Chondrocyte (in vitro differentiated cells): ENCODE measurements at regions not wholly inside any gene's neighbourhood (a gene's known extent, or its start where the extent isn't known, plus 50 kb on each side); places are given as distances from the start of the nearest gene placed in this dataset.
A peak's percentile ranks its signal among the peaks of the same experiment; 100 is the strongest.
"Not testable (repeated sequence)": the region's sequence is repeated elsewhere in the genome, so short reads cannot be mapped to it uniquely, and the experiment has no call there.

Experiments
- DNase-seq: peaks from one replicate; pipeline ENCODE4 v3.0.0; 2021; ENCODE audit warnings: mixed read lengths, low spot score
- H3K27ac Mint-ChIP-seq: one replicate; pipeline ENCODE4 v1.8.0; 2021; ENCODE audit warnings: mild to moderate bottlenecking, moderate library complexity, mixed read lengths; ENCODE audit not compliant: unreplicated experiment
- H3K27me3 Mint-ChIP-seq: 2 replicates; pipeline ENCODE4 v1.8.0; 2021; ENCODE audit warnings: low read depth, mixed read lengths
- H3K36me3 Mint-ChIP-seq: 2 replicates; pipeline ENCODE4 v1.8.0; 2021; ENCODE audit warnings: low read depth, mixed read lengths
- H3K4me1 Mint-ChIP-seq: 2 replicates; pipeline ENCODE4 v1.8.0; 2021; ENCODE audit warnings: low read depth, mild to moderate bottlenecking, mixed read lengths
- H3K4me3 Mint-ChIP-seq: one replicate; pipeline ENCODE4 v1.8.0; 2021; ENCODE audit warnings: mild to moderate bottlenecking, moderate library complexity, mixed read lengths; ENCODE audit not compliant: unreplicated experiment
- H3K9me3 Mint-ChIP-seq: 2 replicates; pipeline ENCODE4 v1.8.0; 2021; ENCODE audit warnings: low read depth, mixed read lengths
- CTCF ChIP-seq: fragments of 200-600 bp; sonication (generic); IDR thresholded peaks from 2 replicates; pipeline ENCODE4 v1.5.0; 2021; ENCODE audit warnings: antibody characterized with exemption, mild to moderate bottlenecking, moderate library complexity

GRCh38 chr14:45807178-45807899, 554.3 kb upstream of the MIS18BP1 start:
- peaks cover 15% of the 10 kb centered on the region for H3K4me1 Mint-ChIP-seq
- H3K27ac Mint-ChIP-seq, result no peak overlapping the region
- no peak for DNase-seq
- no peaks in the 10 kb centered on the region for H3K9me3 Mint-ChIP-seq
- no peaks in the 10 kb centered on the region for H3K36me3 Mint-ChIP-seq
- no peak overlapping the region for H3K4me3 Mint-ChIP-seq
- no peak for TF ChIP-seq CTCF
- peaks cover 13% of the 10 kb centered on the region for H3K27me3 Mint-ChIP-seq

- no peak overlapping the region for H3K4me3 Mint-ChIP-seq
- no peak overlapping the region for H3K27ac Mint-ChIP-seq
- H3K9me3 Mint-ChIP-seq, result no peaks in the 10 kb centered on the region
- no peaks in the 10 kb centered on the region for H3K36me3 Mint-ChIP-seq
- H3K4me1 Mint-ChIP-seq, result no peaks in the 10 kb centered on the region
- no peak for TF ChIP-seq CTCF
- H3K27me3 Mint-ChIP-seq, result peaks cover 4% of the 10 kb centered on the region
- DNase-seq, result no peak
Measured at GRCh38 chr14:45799511-45799910, 546.5 kb upstream of the MIS18BP1 start.

- no peak for TF ChIP-seq CTCF
- Mint-ChIP-seq H3K27me3 (peaks cover 4% of the 10 kb centered on the region), H3K4me3 (no peak overlapping the region), H3K27ac (no peak overlapping the region), H3K4me1 (no peaks in the 10 kb centered on the region), H3K36me3 (no peaks in the 10 kb centered on the region), H3K9me3 (no peaks in the 10 kb centered on the region)
- no peak for DNase-seq
Measured at GRCh38 chr14:45798659-45799058, 545.7 kb upstream of the MIS18BP1 start.

- not testable (repeated sequence) for H3K4me3 Mint-ChIP-seq, H3K27ac Mint-ChIP-seq, H3K9me3 Mint-ChIP-seq, H3K27me3 Mint-ChIP-seq, H3K36me3 Mint-ChIP-seq, H3K4me1 Mint-ChIP-seq
- peak; percentile 66 for DNase-seq
Measured at GRCh38 chr14:45796006-45796405, 543.0 kb upstream of the MIS18BP1 start.

GRCh38 chr14:45793081-45793480, 540.1 kb upstream of the MIS18BP1 start:
- peaks cover 2% of the 10 kb centered on the region for H3K27me3 Mint-ChIP-seq
- no peaks in the 10 kb centered on the region for H3K36me3 Mint-ChIP-seq
- TF ChIP-seq CTCF, result no peak
- DNase-seq, result no peak
- no peak overlapping the region for H3K4me3 Mint-ChIP-seq
- H3K27ac Mint-ChIP-seq, result no peak overlapping the region
- peaks cover 10% of the 10 kb centered on the region for H3K9me3 Mint-ChIP-seq
- no peaks in the 10 kb centered on the region for H3K4me1 Mint-ChIP-seq

GRCh38 chr14:45790293-45790692, 537.3 kb upstream of the MIS18BP1 start:
- Mint-ChIP-seq H3K4me1 (no peaks in the 10 kb centered on the region), H3K4me3 (no peak overlapping the region), H3K9me3 (peaks cover 26% of the 10 kb centered on the region), H3K27ac (no peak overlapping the region), H3K36me3 (peaks cover 1% of the 10 kb centered on the region), H3K27me3 (peaks cover 2% of the 10 kb centered on the region)
- no peak for TF ChIP-seq CTCF
- no peak for DNase-seq
